GM10248 (cell line): ENCODE measurements at regions not wholly inside any gene's neighbourhood (a gene's known extent, or its start where the extent isn't known, plus 50 kb on each side); places are given as distances from the start of the nearest gene placed in this dataset.

Experiments used
- CTCF ChIA-PET: fragments of 300-600 bp; sonication (Branson Sonifier 250); formaldehyde crosslinking; extraction: SDS; loops from one replicate; lab custom pipeline; 2021; ENCODE audit warnings: antibody characterized with exemption; lab: Yijun Ruan, JAX
- POLR2A ChIA-PET: fragments of 350-650 bp; sonication (Branson Sonifier 250); formaldehyde crosslinking; extraction: SDS; loops from one replicate; lab custom pipeline; 2020; ENCODE audit warnings: antibody characterized with exemption; lab: Yijun Ruan, JAX
- DNase-seq: peaks from one replicate; pipeline ENCODE4 v3.0.0; 2012; ENCODE audit errors: extremely low spot score
- TF ChIP-seq, protein P1 (sequence below): IDR thresholded peaks from 2 replicates; pipeline ENCODE4 v1.5.1; 2012; ENCODE audit warnings: mild to moderate bottlenecking, low read depth; ENCODE audit errors: extremely low read depth, missing control alignments, control extremely low read depth

DNA sequence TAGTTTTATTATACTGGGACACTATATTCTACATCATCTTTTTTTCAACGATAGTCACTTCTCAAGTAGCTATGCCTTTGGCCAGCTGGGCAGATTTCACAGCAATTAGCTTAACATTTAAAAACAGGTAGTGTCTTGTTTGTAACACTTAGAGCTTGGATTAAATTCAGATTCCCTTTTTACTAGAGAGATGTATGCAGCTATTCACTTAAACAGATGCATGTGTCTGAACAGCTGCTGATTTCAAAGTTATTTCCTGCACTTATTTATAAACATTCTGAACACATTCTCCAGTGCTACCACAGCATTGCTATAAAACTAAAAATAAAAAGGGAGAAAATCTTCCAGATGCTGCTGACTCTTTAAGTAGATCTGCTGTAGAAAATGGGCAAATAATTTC, 637.2 kb downstream of the POM121L12 start:
- CTCF ChIA-PET, result no interaction called here

DNA sequence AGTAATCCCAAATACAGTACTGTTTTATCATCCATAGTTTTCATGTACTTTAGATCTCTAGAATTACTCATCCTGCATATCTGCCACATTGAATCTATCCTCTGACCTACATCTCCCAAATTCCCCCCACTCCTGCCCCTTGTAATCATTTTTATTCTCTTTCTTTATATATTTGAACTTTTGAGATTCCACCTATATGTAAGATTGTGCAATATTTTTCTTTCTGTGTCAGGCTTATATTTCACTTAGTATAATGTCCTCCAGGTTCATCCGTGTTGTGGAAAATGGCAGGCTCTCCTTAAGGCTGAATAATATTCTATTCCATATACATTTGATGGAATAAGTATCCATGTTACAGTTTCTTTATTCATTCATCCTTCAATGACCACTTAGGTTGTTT, 640.4 kb downstream of the POM121L12 start:
- ChIA-PET CTCF (no interaction called here), POLR2A (no interaction called here)
- TF ChIP-seq, protein P1, sequence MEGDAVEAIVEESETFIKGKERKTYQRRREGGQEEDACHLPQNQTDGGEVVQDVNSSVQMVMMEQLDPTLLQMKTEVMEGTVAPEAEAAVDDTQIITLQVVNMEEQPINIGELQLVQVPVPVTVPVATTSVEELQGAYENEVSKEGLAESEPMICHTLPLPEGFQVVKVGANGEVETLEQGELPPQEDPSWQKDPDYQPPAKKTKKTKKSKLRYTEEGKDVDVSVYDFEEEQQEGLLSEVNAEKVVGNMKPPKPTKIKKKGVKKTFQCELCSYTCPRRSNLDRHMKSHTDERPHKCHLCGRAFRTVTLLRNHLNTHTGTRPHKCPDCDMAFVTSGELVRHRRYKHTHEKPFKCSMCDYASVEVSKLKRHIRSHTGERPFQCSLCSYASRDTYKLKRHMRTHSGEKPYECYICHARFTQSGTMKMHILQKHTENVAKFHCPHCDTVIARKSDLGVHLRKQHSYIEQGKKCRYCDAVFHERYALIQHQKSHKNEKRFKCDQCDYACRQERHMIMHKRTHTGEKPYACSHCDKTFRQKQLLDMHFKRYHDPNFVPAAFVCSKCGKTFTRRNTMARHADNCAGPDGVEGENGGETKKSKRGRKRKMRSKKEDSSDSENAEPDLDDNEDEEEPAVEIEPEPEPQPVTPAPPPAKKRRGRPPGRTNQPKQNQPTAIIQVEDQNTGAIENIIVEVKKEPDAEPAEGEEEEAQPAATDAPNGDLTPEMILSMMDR, result no peak
- DNase-seq, result no peak

More for the DNA sequence above, 637.2 kb downstream of the POM121L12 start:
- POLR2A ChIA-PET, result no interaction called here
- TF ChIP-seq, protein P1, result no peak
- no peak for DNase-seq

DNA sequence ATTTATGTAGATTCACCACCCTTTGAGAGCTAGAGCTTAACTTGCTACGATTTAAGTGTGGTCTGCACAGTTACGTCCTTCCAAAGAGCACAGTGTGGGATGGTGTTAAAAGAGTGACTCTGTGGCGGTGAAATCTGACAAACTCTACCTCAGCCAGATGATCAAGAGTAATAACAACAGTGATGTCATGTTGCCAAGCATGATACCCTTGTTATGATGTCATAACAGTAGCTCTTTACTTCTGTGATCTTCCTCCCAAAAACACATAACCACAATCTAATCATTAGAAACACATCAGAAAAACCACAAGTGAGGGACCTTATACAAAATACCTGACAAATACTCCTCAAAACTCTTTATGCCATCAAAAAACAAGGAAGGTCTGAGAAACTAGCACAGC, 649.3 kb downstream of the POM121L12 start:
- POLR2A ChIA-PET, result no interaction called here
- TF ChIP-seq, protein P1, result no peak
- CTCF ChIA-PET, result no interaction called here
- DNase-seq, result no peak

DNA sequence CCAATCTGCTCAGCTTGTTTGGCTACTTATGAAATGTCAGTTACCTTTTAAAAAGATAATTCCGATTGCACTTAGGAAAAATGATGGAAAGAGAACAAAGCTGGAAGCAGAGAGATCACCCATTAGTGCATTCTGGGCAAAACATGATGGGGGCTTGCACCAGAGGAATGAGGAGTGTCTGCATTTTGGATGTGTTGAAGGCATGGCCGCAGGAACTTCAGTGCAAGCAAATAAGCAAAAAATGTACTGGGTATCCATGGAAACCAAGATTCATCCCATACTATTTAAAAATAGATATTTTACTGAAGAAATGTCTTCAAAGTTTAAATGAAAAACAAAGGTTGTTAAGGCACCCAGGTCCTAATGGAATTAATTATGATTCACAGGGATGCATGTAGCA, 655.0 kb downstream of the POM121L12 start:
- ChIA-PET CTCF (no interaction called here), POLR2A (no interaction called here)
- DNase-seq, result no peak
- TF ChIP-seq, protein P1, result no peak

DNA sequence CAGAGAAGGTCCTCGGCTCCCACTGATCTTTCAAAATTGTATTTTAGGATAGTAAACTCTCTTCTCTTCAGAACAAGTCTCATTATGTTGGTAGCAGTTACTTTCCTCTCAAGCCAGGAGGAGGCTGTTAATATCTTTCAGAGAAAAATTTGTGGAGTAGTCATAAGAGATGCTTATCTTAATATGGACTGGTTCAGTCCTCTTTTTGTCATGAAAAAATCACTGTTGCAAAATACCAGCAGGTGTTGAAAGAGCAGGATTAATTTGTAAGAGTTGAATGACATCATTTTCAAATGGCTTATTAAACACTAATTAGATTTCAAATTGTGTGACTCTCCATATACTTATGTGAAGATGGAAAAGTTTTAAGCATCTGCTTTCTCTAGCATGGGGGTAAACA, 662.5 kb downstream of the POM121L12 start:
- ChIA-PET POLR2A (no interaction called here), CTCF (interaction anchor here (0.7 kb wide), 1 partner anchor 11 kb away, joined by 3 read pairs; no protein-coding TSS in a partner anchor)
- TF ChIP-seq, protein P1, result no peak
- no peak for DNase-seq

DNA sequence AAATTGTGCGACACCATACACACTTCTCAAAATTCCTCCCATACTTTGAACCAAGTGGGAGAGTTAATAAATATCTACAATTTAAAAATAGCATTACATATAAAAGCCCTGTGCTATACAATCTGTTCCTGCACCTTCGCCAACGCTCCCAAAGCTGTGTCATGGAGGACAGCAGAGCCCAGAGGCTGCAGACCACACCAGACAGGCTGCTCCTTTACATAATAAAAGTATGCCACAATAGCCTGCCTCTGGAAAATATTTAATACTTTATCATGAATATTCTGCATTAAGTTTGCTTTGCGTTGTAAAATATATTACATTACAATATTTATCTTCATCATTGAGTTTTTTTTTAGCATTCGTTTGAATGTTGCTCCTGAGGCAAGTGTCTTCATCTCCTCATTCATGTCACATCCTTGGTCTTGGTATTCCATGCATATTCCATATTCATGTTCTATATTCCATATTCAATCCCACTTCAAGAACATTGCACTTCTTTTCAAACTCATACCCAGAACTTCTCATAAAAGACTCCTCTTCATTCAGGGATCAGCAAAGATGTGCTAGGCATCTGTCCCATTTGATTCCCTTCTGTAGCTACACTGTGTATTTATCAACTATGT, 663.9 kb downstream of the POM121L12 start:
- ChIA-PET CTCF (interaction anchor here (1.2 to 2.3 kb wide), 2 partner anchors 10 to 11 kb away, joined by 3 to 7 read pairs; no protein-coding TSS in a partner anchor), POLR2A (no interaction called here)
- no peak for DNase-seq
- TF ChIP-seq, protein P1, result no peak

DNA sequence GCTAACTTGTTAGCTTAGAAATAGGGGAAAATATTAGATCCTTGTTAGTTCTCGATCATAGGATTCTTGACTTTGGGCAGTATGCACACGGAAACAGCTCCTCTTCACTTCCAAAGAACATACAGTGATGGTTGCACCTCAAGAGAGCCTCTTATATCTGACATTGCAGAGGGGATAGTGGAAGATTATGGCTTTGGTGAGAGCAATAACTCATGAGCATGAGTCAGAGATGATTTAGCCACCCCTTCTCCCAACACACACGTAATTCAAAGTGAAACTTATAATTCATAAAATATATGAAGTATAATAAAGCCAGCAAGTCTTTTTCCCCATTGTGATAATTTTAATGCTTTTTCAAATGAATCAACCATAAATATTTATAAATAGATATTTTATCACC, 683.7 kb downstream of the POM121L12 start:
- ChIA-PET CTCF (no interaction called here), POLR2A (no interaction called here)
- DNase-seq, result no peak
- TF ChIP-seq, protein P1, result no peak
